ENCODE measurements at regions not wholly inside any gene's neighbourhood (a gene's known extent, or its start where the extent isn't known, plus 50 kb on each side); places are given as distances from the start of the nearest gene placed in this dataset.

- no peak for TF ChIP-seq POLR2AphosphoS5 (IDR thresholded peaks at IDR 0.05; ENCODE audit: low read depth, low read length)
- TF ChIP-seq, protein P1, sequence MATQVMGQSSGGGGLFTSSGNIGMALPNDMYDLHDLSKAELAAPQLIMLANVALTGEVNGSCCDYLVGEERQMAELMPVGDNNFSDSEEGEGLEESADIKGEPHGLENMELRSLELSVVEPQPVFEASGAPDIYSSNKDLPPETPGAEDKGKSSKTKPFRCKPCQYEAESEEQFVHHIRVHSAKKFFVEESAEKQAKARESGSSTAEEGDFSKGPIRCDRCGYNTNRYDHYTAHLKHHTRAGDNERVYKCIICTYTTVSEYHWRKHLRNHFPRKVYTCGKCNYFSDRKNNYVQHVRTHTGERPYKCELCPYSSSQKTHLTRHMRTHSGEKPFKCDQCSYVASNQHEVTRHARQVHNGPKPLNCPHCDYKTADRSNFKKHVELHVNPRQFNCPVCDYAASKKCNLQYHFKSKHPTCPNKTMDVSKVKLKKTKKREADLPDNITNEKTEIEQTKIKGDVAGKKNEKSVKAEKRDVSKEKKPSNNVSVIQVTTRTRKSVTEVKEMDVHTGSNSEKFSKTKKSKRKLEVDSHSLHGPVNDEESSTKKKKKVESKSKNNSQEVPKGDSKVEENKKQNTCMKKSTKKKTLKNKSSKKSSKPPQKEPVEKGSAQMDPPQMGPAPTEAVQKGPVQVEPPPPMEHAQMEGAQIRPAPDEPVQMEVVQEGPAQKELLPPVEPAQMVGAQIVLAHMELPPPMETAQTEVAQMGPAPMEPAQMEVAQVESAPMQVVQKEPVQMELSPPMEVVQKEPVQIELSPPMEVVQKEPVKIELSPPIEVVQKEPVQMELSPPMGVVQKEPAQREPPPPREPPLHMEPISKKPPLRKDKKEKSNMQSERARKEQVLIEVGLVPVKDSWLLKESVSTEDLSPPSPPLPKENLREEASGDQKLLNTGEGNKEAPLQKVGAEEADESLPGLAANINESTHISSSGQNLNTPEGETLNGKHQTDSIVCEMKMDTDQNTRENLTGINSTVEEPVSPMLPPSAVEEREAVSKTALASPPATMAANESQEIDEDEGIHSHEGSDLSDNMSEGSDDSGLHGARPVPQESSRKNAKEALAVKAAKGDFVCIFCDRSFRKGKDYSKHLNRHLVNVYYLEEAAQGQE (IDR thresholded peaks at IDR 0.05; ENCODE audit: insufficient read depth in 1 of 2, low read depth in 2 of 2, low read length in 2 of 2) = no peak
- no peak for TF ChIP-seq FOXP2 (optimal IDR thresholded peaks at IDR 0.05; ENCODE audit: borderline replicate concordance, extremely low read depth, extremely low read length, insufficient read depth)
- TF ChIP-seq SIN3A (IDR thresholded peaks at IDR 0.05; ENCODE audit: borderline replicate concordance, insufficient read depth, low read length) = no peak
Measured at GRCh38 chr6:133131621-133132465, 109.3 kb upstream of the EYA4 start.
